ENCODE measurements at regions not wholly inside any gene's neighbourhood (a gene's known extent, or its start where the extent isn't known, plus 50 kb on each side); places are given as distances from the start of the nearest gene placed in this dataset.

- whole genome bisulfite sequencing (ENCODE audit: extremely low coverage, insufficient coverage, insufficient read length): no CpG with 5 or more reads among the region's 8 CpGs
- no peaks in the 10 kb centered on the region for H3K79me1 ChIP-seq (ENCODE audit: low read length)
- no peak overlapping the region for H2BK12ac ChIP-seq (ENCODE audit: low read length)
- H3K27me3 ChIP-seq (ENCODE audit: insufficient read depth, low read length): no peaks in the 10 kb centered on the region
- no peak overlapping the region for H2AFZ ChIP-seq (ENCODE audit: insufficient read depth, low read length, poor library complexity)
- no peaks in the 10 kb centered on the region for H3K79me2 ChIP-seq (ENCODE audit: control insufficient read depth, insufficient read depth, low read length, poor library complexity)
- no peak overlapping the region for H3K14ac ChIP-seq (ENCODE audit: low read length)
- H3K36me3 ChIP-seq (ENCODE audit: control insufficient read depth in 1 of 2, insufficient read depth in 2 of 2, low read length in 2 of 2): no peaks in the 10 kb centered on the region
- H4K8ac ChIP-seq (ENCODE audit: low read depth, low read length): no peak overlapping the region
- no peak overlapping the region for H2AK5ac ChIP-seq (ENCODE audit: low read length)
- no peak overlapping the region for H3K9ac ChIP-seq (ENCODE audit: low read length)
- H3K18ac ChIP-seq (ENCODE audit: low read length): no peak overlapping the region
- H3K23ac ChIP-seq (ENCODE audit: low read length): no peak overlapping the region
- no peak for DNase-seq
- no peak overlapping the region for H2BK120ac ChIP-seq (ENCODE audit: insufficient read depth, low read length, poor library complexity)
- H3K9me3 ChIP-seq (ENCODE audit: insufficient read depth, low read depth, low read length): no peaks in the 10 kb centered on the region
- H3K4me1 ChIP-seq (ENCODE audit: control insufficient read depth in 1 of 2, insufficient read depth in 2 of 2, low read length in 2 of 2): no peaks in the 10 kb centered on the region
- H3K4me2 ChIP-seq (ENCODE audit: low read length): no peak overlapping the region
- H3K27ac ChIP-seq (ENCODE audit: low read depth, low read length): no peak overlapping the region
- no peak overlapping the region for H2BK5ac ChIP-seq (ENCODE audit: low read depth, low read length, poor library complexity)
- H3K4ac ChIP-seq (ENCODE audit: low read depth, low read length): no peak overlapping the region
- no peak overlapping the region for H4K91ac ChIP-seq (ENCODE audit: low read depth, low read length)
- no peak overlapping the region for H3K4me3 ChIP-seq (ENCODE audit: low read depth, low read length)
- no peak overlapping the region for H4K12ac ChIP-seq (ENCODE audit: low read depth, low read length)
These were observed 695.2 kb downstream of the GRXCR1 start for GRCh38 chr4:43587758-43588157.

GRCh38 chr4:43607400-43607799 lies 714.9 kb downstream of the GRXCR1 start:
- no peak overlapping the region for H4K91ac ChIP-seq (ENCODE audit: low read depth, low read length)
- H2BK120ac ChIP-seq (ENCODE audit: insufficient read depth, low read length, poor library complexity): no peak overlapping the region
- no peak overlapping the region for H3K9ac ChIP-seq (ENCODE audit: low read length)
- no peak overlapping the region for H3K4me2 ChIP-seq (ENCODE audit: low read length)
- no peak overlapping the region for H2BK5ac ChIP-seq (ENCODE audit: low read depth, low read length, poor library complexity)
- no peaks in the 10 kb centered on the region for H3K36me3 ChIP-seq (ENCODE audit: control insufficient read depth in 1 of 2, insufficient read depth in 2 of 2, low read length in 2 of 2)
- no peaks in the 10 kb centered on the region for H3K4me1 ChIP-seq (ENCODE audit: control insufficient read depth in 1 of 2, insufficient read depth in 2 of 2, low read length in 2 of 2)
- H3K27me3 ChIP-seq (ENCODE audit: insufficient read depth, low read length): no peaks in the 10 kb centered on the region
- H3K4ac ChIP-seq (ENCODE audit: low read depth, low read length): no peak overlapping the region
- no peak overlapping the region for H3K18ac ChIP-seq (ENCODE audit: low read length)
- H2BK12ac ChIP-seq (ENCODE audit: low read length): no peak overlapping the region
- H4K8ac ChIP-seq (ENCODE audit: low read depth, low read length): no peak overlapping the region
- no peak overlapping the region for H3K4me3 ChIP-seq (ENCODE audit: low read depth, low read length)
- no peaks in the 10 kb centered on the region for H3K9me3 ChIP-seq (ENCODE audit: insufficient read depth, low read depth, low read length)
- DNase-seq: no peak
- no peaks in the 10 kb centered on the region for H3K79me1 ChIP-seq (ENCODE audit: low read length)
- H4K12ac ChIP-seq (ENCODE audit: low read depth, low read length): no peak overlapping the region
- H3K14ac ChIP-seq (ENCODE audit: low read length): no peak overlapping the region
- no peak overlapping the region for H3K23ac ChIP-seq (ENCODE audit: low read length)
- H3K27ac ChIP-seq (ENCODE audit: low read depth, low read length): no peak overlapping the region
- no peak overlapping the region for H2AFZ ChIP-seq (ENCODE audit: insufficient read depth, low read length, poor library complexity)
- no peak overlapping the region for H2AK5ac ChIP-seq (ENCODE audit: low read length)
- H3K79me2 ChIP-seq (ENCODE audit: control insufficient read depth, insufficient read depth, low read length, poor library complexity): no peaks in the 10 kb centered on the region

GRCh38 chr4:43607827-43608461 lies 715.4 kb downstream of the GRXCR1 start:
- H3K14ac ChIP-seq (ENCODE audit: low read length): no peak overlapping the region
- H3K4me1 ChIP-seq (ENCODE audit: control insufficient read depth in 1 of 2, insufficient read depth in 2 of 2, low read length in 2 of 2): no peaks in the 10 kb centered on the region
- H2AK5ac ChIP-seq (ENCODE audit: low read length): no peak overlapping the region
- no peak overlapping the region for H3K4ac ChIP-seq (ENCODE audit: low read depth, low read length)
- H2BK5ac ChIP-seq (ENCODE audit: low read depth, low read length, poor library complexity): no peak overlapping the region
- DNase-seq: no peak
- no CpG with 5 or more reads among the region's 4 CpGs for WGBS (ENCODE audit: extremely low coverage, insufficient coverage, insufficient read length)
- no peak overlapping the region for H3K27ac ChIP-seq (ENCODE audit: low read depth, low read length)
- no peaks in the 10 kb centered on the region for H3K79me2 ChIP-seq (ENCODE audit: control insufficient read depth, insufficient read depth, low read length, poor library complexity)
- H3K23ac ChIP-seq (ENCODE audit: low read length): no peak overlapping the region
- H2BK12ac ChIP-seq (ENCODE audit: low read length): no peak overlapping the region
- H3K9ac ChIP-seq (ENCODE audit: low read length): no peak overlapping the region
- no peak overlapping the region for H2AFZ ChIP-seq (ENCODE audit: insufficient read depth, low read length, poor library complexity)
- H4K12ac ChIP-seq (ENCODE audit: low read depth, low read length): no peak overlapping the region
- no peak overlapping the region for H2BK120ac ChIP-seq (ENCODE audit: insufficient read depth, low read length, poor library complexity)
- no peaks in the 10 kb centered on the region for H3K36me3 ChIP-seq (ENCODE audit: control insufficient read depth in 1 of 2, insufficient read depth in 2 of 2, low read length in 2 of 2)
- no peak overlapping the region for H4K8ac ChIP-seq (ENCODE audit: low read depth, low read length)
- no peak overlapping the region for H3K4me3 ChIP-seq (ENCODE audit: low read depth, low read length)
- no peak overlapping the region for H3K4me2 ChIP-seq (ENCODE audit: low read length)
- no peaks in the 10 kb centered on the region for H3K27me3 ChIP-seq (ENCODE audit: insufficient read depth, low read length)
- no peak overlapping the region for H4K91ac ChIP-seq (ENCODE audit: low read depth, low read length)
- no peak overlapping the region for H3K18ac ChIP-seq (ENCODE audit: low read length)
- no peaks in the 10 kb centered on the region for H3K79me1 ChIP-seq (ENCODE audit: low read length)
- H3K9me3 ChIP-seq (ENCODE audit: insufficient read depth, low read depth, low read length): no peaks in the 10 kb centered on the region

DNA sequence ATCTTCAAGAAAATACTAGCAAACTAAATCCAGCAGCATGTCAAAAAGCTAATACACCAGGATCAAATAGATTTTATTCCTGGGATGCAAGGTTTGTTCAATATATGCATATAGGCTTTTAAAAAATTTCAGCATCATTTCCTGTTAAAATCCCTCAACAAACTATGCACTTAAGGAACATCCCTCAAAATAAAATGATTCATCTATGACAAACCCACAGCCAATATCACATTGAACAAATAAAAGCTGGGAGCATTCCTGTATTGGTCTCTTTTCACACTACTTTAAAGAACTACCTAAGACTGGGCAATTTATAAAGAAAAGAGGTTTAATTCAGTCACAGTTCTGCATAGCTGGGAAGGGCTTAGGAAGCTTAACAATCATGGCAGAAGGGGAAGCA lies 726.7 kb downstream of the GRXCR1 start:
- Histone ChIP-seq H3K79me1 (ENCODE audit: low read length) (no peaks in the 10 kb centered on the region), H3K4ac (ENCODE audit: low read depth, low read length) (no peak overlapping the region), H3K9ac (ENCODE audit: low read length) (no peak overlapping the region), H3K27ac (ENCODE audit: low read depth, low read length) (no peak overlapping the region), H2BK5ac (ENCODE audit: low read depth, low read length, poor library complexity) (no peak overlapping the region), H2BK120ac (ENCODE audit: insufficient read depth, low read length, poor library complexity) (no peak overlapping the region), H3K27me3 (ENCODE audit: insufficient read depth, low read length) (no peaks in the 10 kb centered on the region), H3K4me1 (ENCODE audit: control insufficient read depth in 1 of 2, insufficient read depth in 2 of 2, low read length in 2 of 2) (no peaks in the 10 kb centered on the region), H3K23ac (ENCODE audit: low read length) (no peak overlapping the region), H3K18ac (ENCODE audit: low read length) (no peak overlapping the region), H3K9me3 (ENCODE audit: insufficient read depth, low read depth, low read length) (no peaks in the 10 kb centered on the region), H3K4me2 (ENCODE audit: low read length) (no peak overlapping the region), H2AK5ac (ENCODE audit: low read length) (no peak overlapping the region), H3K79me2 (ENCODE audit: control insufficient read depth, insufficient read depth, low read length, poor library complexity) (no peaks in the 10 kb centered on the region), H2AFZ (ENCODE audit: insufficient read depth, low read length, poor library complexity) (no peak overlapping the region), H4K12ac (ENCODE audit: low read depth, low read length) (no peak overlapping the region), H4K91ac (ENCODE audit: low read depth, low read length) (no peak overlapping the region), H3K14ac (ENCODE audit: low read length) (no peak overlapping the region), H2BK12ac (ENCODE audit: low read length) (no peak overlapping the region), H3K36me3 (ENCODE audit: control insufficient read depth in 1 of 2, insufficient read depth in 2 of 2, low read length in 2 of 2) (no peaks in the 10 kb centered on the region), H4K8ac (ENCODE audit: low read depth, low read length) (no peak overlapping the region), H3K4me3 (ENCODE audit: low read depth, low read length) (no peak overlapping the region)
- no peak for DNase-seq

Measured in trophoblast cell (in vitro differentiated cells and primary cell).